Calu3 (cell line): ENCODE measurements at regions not wholly inside any gene's neighbourhood (a gene's known extent, or its start where the extent isn't known, plus 50 kb on each side); places are given as distances from the start of the nearest gene placed in this dataset.

ENCODE experiments used
- BruUV-seq: library from RNA; stranded (reverse); fragments of 400-500 nt; replicated peaks from 2 replicates; lab custom pipeline; 2021; lab: Mats Ljungman, UMichigan
- CTCF ChIA-PET: fragments of 300-600 bp; sonication (Branson Sonifier 250); formaldehyde crosslinking; loops from one replicate; lab custom pipeline; 2022; ENCODE audit warnings: antibody characterized with exemption; lab: Charles Lee
- DNase-seq: peaks from one replicate; pipeline ENCODE4 v3.0.0; 2022
- H3K27ac Mint-ChIP-seq: one replicate; pipeline ENCODE4 v1.8.0; 2022; ENCODE audit warnings: mixed read lengths; ENCODE audit not compliant: unreplicated experiment
- H3K27me3 Mint-ChIP-seq: one replicate; pipeline ENCODE4 v1.8.0; 2022; ENCODE audit warnings: mixed read lengths; ENCODE audit not compliant: unreplicated experiment
- H3K36me3 Mint-ChIP-seq: one replicate; pipeline ENCODE4 v1.8.0; 2022; ENCODE audit warnings: mild to moderate bottlenecking, moderate library complexity, mixed read lengths; ENCODE audit not compliant: insufficient read depth, unreplicated experiment
- H3K4me1 Mint-ChIP-seq: one replicate; pipeline ENCODE4 v1.8.0; 2022; ENCODE audit warnings: mild to moderate bottlenecking, low read depth, mixed read lengths; ENCODE audit not compliant: unreplicated experiment
- H3K4me3 Mint-ChIP-seq: one replicate; pipeline ENCODE4 v1.8.0; 2022; ENCODE audit warnings: mild to moderate bottlenecking, low read depth, moderate library complexity, mixed read lengths; ENCODE audit not compliant: unreplicated experiment
- H3K9me3 Mint-ChIP-seq: one replicate; pipeline ENCODE4 v1.8.0; 2022; ENCODE audit warnings: low read depth, mixed read lengths; ENCODE audit not compliant: unreplicated experiment
- intact Hi-C: fragments of 100-400 bp; cut with micrococcal nuclease; formaldehyde crosslinking; loops from one replicate; pipeline ENCODE4 v1.10.0; 2022; ENCODE audit not compliant: unreplicated experiment
- TF ChIP-seq, protein P1 (sequence below): fragments of 200-600 bp; IDR thresholded peaks from one replicate; pipeline ENCODE4 v1.8.0; 2022; ENCODE audit warnings: antibody characterized with exemption; ENCODE audit not compliant: unreplicated experiment

DNA sequence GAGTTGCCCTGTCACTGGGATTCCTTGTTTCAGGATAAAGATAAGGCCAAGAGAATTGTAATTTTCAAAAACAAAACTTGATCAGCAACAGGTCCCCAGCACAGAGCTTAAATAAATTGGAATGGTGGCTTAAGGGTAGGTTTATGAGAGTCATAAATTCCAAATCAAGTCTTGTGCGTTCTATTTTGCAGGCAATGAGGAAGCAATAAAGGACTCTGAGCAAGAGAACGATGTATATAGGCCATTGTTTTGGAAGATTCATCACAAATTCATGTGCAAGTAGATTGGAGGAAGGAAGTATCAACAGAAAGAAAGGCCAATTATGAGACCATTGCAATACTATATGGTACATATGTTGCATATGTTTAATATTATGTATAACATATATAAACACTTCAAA is 65.7 kb upstream of the PGR start:
- TF ChIP-seq, protein P1, sequence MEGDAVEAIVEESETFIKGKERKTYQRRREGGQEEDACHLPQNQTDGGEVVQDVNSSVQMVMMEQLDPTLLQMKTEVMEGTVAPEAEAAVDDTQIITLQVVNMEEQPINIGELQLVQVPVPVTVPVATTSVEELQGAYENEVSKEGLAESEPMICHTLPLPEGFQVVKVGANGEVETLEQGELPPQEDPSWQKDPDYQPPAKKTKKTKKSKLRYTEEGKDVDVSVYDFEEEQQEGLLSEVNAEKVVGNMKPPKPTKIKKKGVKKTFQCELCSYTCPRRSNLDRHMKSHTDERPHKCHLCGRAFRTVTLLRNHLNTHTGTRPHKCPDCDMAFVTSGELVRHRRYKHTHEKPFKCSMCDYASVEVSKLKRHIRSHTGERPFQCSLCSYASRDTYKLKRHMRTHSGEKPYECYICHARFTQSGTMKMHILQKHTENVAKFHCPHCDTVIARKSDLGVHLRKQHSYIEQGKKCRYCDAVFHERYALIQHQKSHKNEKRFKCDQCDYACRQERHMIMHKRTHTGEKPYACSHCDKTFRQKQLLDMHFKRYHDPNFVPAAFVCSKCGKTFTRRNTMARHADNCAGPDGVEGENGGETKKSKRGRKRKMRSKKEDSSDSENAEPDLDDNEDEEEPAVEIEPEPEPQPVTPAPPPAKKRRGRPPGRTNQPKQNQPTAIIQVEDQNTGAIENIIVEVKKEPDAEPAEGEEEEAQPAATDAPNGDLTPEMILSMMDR: no peak
- no TSS peak for BruUV-seq
- no peak for DNase-seq
- intact Hi-C loops: no loop called here
- Mint-ChIP-seq H3K4me3 (no peak overlapping the region), H3K4me1 (no peaks in the 10 kb centered on the region), H3K9me3 (no peaks in the 10 kb centered on the region), H3K27me3 (no peaks in the 10 kb centered on the region), H3K36me3 (no peaks in the 10 kb centered on the region), H3K27ac (no peak overlapping the region)
- CTCF ChIA-PET: no interaction called here

DNA sequence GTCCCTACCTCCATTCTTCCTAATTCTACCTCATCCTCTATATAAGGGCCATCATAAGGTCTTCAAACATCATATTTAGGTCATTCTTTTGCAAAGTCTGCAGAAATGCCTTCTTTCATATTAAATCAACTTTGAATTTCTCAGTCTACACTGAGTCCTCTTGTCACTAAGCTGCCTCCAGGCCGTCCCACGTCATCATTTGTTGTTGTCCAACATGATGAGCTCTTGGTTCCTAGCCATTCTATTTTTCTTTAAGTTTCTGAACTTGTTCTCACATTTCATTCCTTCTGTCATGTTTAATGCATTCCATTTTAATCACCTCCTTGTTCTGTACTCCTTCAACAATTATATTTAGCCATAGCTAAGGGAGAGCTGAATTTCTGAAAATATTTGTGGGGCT is 59.2 kb upstream of the PGR start:
- H3K4me3 Mint-ChIP-seq: no peak overlapping the region
- no peaks in the 10 kb centered on the region for H3K27me3 Mint-ChIP-seq
- TF ChIP-seq, protein P1: no peak
- no TSS peak for BruUV-seq
- H3K4me1 Mint-ChIP-seq: no peaks in the 10 kb centered on the region
- no peaks in the 10 kb centered on the region for H3K36me3 Mint-ChIP-seq
- H3K27ac Mint-ChIP-seq: no peak overlapping the region
- no peak for DNase-seq
- no peaks in the 10 kb centered on the region for H3K9me3 Mint-ChIP-seq
- CTCF ChIA-PET: interaction anchor here (0.7 kb wide), 1 partner anchor 179 kb away, joined by 3 read pairs; no protein-coding TSS in a partner anchor
- intact Hi-C loops: no loop called here

DNA sequence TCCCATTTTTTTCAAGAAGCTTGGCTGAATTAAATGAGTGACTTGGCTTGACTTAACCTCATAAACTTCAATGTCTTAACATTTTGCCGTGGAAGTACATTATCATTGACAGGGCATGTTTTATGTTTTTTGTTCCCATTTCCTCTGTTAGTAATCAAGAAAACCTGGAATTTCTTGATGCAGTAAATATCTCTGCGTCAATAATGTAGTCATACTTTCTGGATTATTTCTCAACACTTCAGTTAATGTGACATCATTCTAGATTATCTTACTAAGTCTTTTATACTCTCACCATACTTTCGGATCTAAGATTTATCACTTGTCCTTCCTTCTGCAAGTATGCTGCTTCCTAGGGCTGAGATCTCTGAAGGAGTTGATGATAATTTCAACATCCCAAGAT is 58.6 kb upstream of the PGR start:
- Mint-ChIP-seq H3K27me3 (no peaks in the 10 kb centered on the region), H3K4me3 (no peak overlapping the region), H3K4me1 (no peaks in the 10 kb centered on the region), H3K27ac (no peak overlapping the region), H3K36me3 (no peaks in the 10 kb centered on the region), H3K9me3 (no peaks in the 10 kb centered on the region)
- CTCF ChIA-PET: no interaction called here
- no TSS peak for BruUV-seq
- DNase-seq: no peak
- intact Hi-C loops: no loop called here
- TF ChIP-seq, protein P1: no peak

DNA sequence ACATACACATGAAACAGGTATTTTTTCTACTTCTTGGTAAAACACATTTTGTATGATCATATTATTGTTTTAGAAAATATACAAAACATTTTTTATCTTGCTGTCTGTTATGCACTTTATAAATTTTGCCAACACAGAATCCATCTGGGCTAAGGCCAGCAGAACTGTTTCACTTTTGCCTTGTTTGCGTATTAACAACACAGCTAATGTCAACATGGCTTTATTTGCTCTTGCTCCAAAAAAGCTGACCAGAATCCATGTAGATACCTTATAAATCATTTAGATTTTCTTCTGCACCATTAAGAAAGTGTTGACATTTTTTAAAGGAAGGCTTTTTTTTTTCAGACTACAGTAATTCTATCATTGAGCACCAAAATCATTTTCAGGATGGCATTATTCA is 58.1 kb upstream of the PGR start:
- H3K4me3 Mint-ChIP-seq: no peak overlapping the region
- intact Hi-C loops: no loop called here
- CTCF ChIA-PET: no interaction called here
- TF ChIP-seq, protein P1: no peak
- H3K36me3 Mint-ChIP-seq: no peaks in the 10 kb centered on the region
- no TSS peak for BruUV-seq
- no peak for DNase-seq
- no peaks in the 10 kb centered on the region for H3K4me1 Mint-ChIP-seq
- H3K9me3 Mint-ChIP-seq: no peaks in the 10 kb centered on the region
- H3K27ac Mint-ChIP-seq: no peak overlapping the region
- no peaks in the 10 kb centered on the region for H3K27me3 Mint-ChIP-seq

DNA sequence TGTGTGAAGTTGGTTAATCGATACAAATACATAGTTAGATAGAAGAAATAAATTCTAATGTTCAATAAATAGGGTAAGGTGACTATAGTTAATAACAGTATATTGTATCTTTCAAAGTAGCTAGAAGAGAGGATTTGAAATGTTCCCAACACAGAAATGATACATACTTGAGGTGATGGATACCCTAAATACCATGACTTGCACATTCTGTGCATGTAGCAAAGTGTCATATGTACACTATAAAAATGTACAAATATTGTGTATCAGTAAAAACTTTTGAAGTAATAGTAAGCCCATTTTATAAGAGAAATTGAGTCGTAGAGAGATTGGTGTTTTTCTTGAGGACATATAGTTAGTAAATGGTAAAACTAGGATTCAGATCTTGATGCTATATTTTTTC is 56.4 kb upstream of the PGR start:
- Mint-ChIP-seq H3K9me3 (peaks cover 2% of the 10 kb centered on the region), H3K27ac (no peak overlapping the region), H3K4me3 (no peak overlapping the region), H3K27me3 (no peaks in the 10 kb centered on the region), H3K36me3 (no peaks in the 10 kb centered on the region), H3K4me1 (no peaks in the 10 kb centered on the region)
- DNase-seq: no peak
- CTCF ChIA-PET: no interaction called here
- intact Hi-C loops: no loop called here
- TF ChIP-seq, protein P1: no peak
- no TSS peak for BruUV-seq
